DND-41 (cell line): ENCODE measurements at regions not wholly inside any gene's neighbourhood (a gene's known extent, or its start where the extent isn't known, plus 50 kb on each side); places are given as distances from the start of the nearest gene placed in this dataset.

ENCODE experiments used
- EZH2 ChIP-seq: IDR thresholded peaks from 3 replicates; pipeline ENCODE4 v1.6.1; 2012; ENCODE audit warnings: borderline replicate concordance, low read depth, mild to moderate bottlenecking, moderate library complexity, low read length, inconsistent platforms; ENCODE audit not compliant: severe bottlenecking
- TF ChIP-seq, protein P1 (sequence below): IDR thresholded peaks from 2 replicates; pipeline ENCODE4 v1.5.1; 2012; ENCODE audit warnings: borderline replicate concordance, low read length, moderate library complexity, mild to moderate bottlenecking; ENCODE audit not compliant: poor library complexity, severe bottlenecking; ENCODE audit errors: extremely low read depth

GRCh38 chr2:155633887-155634570, 698.5 kb downstream of the NR4A2 start:
- TF ChIP-seq, protein P1, sequence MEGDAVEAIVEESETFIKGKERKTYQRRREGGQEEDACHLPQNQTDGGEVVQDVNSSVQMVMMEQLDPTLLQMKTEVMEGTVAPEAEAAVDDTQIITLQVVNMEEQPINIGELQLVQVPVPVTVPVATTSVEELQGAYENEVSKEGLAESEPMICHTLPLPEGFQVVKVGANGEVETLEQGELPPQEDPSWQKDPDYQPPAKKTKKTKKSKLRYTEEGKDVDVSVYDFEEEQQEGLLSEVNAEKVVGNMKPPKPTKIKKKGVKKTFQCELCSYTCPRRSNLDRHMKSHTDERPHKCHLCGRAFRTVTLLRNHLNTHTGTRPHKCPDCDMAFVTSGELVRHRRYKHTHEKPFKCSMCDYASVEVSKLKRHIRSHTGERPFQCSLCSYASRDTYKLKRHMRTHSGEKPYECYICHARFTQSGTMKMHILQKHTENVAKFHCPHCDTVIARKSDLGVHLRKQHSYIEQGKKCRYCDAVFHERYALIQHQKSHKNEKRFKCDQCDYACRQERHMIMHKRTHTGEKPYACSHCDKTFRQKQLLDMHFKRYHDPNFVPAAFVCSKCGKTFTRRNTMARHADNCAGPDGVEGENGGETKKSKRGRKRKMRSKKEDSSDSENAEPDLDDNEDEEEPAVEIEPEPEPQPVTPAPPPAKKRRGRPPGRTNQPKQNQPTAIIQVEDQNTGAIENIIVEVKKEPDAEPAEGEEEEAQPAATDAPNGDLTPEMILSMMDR: no peak
- no peak for TF ChIP-seq EZH2
